Stimulated activated CD8-positive, alpha-beta memory T cell treated with anti-CD3 and anti-CD28 coated beads, Interleukin-2, amount 100 ng/mL, for 1 hour (primary cell): ENCODE measurements at regions not wholly inside any gene's neighbourhood (a gene's known extent, or its start where the extent isn't known, plus 50 kb on each side); places are given as distances from the start of the nearest gene placed in this dataset.

Experiments
- DNase-seq, 2 donors: peaks; one replicate each; pipeline ENCODE4 v3.0.0-alpha.2; 2020; ENCODE audit warnings: low read depth in 2 of 2

DNA sequence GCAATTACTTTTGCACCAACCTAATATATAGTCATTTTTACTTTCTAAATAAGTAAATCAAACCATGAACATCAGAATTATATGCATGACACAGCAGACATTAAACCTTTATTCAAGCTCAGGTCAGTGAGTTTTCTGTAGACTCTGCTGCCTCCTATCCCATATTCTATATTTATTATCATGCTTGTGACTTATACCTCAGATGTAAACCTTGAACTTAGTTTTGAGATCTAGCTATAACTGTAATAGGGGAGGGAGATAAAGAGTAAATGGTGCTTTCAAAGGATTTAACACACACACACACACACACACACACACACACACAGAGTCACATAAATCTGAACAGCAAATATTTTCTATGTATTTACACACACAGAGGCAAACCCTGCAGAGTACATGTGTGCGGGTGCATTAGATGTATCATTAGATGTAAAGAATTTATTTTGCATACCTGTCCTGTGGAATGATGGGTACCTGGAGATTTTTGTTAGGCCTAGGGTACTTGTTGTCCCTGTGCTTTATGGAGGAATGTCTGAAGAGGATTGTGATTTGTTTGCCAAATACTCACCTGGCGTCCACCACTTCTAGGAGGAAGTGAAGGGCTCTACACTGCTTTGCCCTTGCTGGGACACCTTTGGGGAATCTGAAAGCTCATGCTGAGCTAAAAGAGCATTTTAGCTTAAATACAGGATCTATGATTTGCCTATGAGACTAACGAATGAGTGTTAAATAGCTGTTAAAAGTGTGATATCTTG, 521.9 kb downstream of the KLF5 start:
- no peak for DNase-seq

DNA sequence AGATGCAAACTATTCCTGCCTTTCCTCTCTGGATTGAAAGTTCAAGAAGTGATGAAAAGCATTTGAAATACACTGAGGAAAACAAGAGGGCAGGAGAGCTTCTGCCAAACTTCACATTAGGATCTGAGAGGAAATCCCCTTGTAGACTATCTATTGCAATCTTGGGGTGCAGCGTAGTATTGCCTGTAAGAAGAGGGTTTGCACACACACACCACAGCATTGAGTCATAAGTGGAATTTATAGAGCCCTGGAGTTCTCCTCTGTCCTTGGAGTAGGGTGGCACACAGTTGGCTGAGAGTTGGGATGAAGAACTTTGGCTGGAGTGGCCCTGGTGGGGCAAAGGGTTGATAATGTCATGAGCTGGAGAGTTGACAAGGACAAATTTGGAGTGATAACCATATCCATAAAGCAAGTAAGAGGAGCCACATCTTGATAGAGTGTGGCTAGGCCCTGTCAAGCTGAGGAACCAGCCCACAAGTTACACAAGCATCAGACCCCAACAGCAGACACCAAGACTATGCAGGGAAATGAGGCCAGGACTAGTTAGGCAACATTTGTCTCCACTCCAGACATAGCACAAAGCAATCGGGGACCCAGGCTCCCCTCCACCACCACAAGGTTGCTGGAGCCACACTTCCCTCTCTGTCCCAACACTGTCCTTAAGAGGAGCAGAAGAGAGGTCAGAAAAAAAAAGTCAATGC, 520.9 kb downstream of the KLF5 start:
- DNase-seq, result no peak

GRCh38 chr13:73578251-73578875, 519.6 kb downstream of the KLF5 start:
- DNase-seq, result no peak

DNA sequence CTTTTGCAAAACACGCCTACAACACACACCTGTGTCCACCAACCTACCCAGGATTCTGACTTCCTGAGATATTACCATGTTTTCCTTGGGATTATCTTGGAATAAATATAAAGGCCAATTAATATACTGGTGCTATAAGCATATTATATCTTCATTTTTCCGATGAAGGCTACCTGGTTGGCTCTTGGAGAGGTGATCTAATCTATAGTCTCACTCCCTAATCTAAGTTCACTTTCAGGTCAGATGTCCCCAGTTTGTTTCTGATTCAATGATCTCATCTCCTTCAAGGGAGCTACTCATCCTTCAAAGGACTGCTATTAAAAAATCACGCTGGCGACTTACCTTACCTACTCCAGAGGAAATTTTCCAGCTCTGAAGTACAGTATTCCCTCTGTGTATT, 517.5 kb downstream of the KLF5 start:
- DNase-seq, result no peak

DNA sequence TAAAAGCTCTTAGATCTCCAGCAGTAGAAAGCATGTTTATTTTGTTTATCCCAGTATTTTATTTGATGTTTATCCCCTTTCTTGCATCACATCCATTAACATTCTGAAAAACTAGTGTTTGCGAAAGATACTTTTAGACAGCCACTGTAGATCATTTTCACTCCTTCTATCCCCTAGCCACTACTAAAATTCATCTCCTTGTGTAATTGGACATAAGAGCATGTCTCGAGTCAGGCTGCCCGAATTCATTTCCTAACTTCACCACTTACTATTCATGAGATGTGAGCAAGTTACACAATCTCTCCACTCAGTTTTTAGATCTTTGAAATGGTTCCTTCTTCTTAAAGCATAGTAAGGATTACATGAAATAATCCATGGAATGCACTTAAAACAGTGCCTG, 514.0 kb downstream of the KLF5 start:
- no peak for DNase-seq

- no peak for DNase-seq
These were observed 512.6 kb downstream of the KLF5 start for GRCh38 chr13:73571376-73571775.

DNA sequence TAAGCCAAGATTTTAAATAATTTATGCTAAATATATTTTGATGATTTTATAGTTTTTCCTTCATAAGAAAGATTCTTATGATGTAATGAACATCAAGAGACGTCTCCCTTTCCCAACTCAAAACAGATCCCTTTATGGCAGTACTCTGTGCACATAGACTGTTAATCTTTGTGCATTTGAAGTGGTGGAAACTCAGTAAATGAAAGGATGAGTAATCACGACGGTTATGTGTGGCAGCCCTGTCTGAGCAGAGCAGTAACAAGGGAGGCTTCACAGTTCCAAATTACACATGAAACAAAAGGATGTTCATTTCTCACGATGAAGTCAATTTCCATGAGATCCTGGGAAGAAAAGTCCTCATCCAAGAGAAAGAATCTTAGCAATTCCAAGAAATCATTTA, 498.1 kb downstream of the KLF5 start:
- DNase-seq, result no peak

- no peak for DNase-seq
These were observed 497.3 kb downstream of the KLF5 start for GRCh38 chr13:73556128-73556527.

GRCh38 chr13:73551736-73552135, 492.9 kb downstream of the KLF5 start:
- DNase-seq, result no peak

- no peak for DNase-seq
These were observed 490.9 kb downstream of the KLF5 start for GRCh38 chr13:73549717-73550116.

DNA sequence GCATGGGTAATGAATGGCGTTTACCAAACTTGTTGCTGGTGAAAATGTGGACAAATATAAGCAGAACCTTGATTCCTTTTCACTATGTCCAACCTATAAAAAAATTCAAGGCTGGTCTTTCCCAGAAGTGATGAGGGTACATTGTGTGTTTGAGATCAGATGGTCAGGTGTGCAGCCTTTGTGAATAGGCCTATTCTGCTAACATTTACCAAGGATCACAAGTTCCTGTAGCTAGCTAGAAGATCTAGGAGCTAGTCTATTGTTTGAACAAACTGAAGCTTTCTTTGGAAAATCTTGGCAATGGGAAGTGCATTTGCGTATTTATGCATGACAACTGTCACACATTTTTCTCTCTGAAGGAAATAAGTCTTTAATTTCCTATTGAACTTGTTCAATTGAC, 489.6 kb downstream of the KLF5 start:
- no peak for DNase-seq

GRCh38 chr13:73547239-73547638, 488.4 kb downstream of the KLF5 start:
- DNase-seq, result no peak

- DNase-seq, result no peak
These were observed 485.4 kb downstream of the KLF5 start for GRCh38 chr13:73544175-73544574.

- no peak for DNase-seq
These were observed 483.6 kb downstream of the KLF5 start for GRCh38 chr13:73542446-73542845.

GRCh38 chr13:73536865-73537264, 478.1 kb downstream of the KLF5 start:
- DNase-seq, result no peak

GRCh38 chr13:73535341-73535740, 476.5 kb downstream of the KLF5 start:
- DNase-seq, result no peak

DNA sequence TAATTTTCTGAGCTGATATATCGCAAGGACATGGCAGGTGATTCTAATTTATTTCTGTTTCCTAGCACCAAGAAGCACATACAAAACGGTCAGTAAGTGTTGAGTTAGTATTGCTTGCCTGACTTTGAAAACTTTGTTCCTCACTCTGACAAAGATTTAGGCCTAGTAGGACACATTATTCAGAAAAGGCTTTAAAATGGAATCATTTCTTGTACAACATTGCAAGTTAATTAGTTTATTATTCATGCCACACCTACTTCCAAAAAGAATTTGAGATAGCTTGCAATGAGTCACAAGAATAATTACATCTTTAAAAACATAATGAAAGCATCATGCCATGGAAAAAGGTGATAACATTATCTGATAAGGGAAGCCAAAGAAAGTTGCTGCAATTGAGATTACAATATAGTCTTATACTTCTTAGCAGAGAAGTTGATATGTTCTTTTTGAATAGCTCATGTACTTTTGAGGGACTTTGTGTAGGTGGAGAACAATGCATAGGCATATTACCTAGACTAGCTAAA, 474.2 kb downstream of the KLF5 start:
- DNase-seq, result no peak

DNA sequence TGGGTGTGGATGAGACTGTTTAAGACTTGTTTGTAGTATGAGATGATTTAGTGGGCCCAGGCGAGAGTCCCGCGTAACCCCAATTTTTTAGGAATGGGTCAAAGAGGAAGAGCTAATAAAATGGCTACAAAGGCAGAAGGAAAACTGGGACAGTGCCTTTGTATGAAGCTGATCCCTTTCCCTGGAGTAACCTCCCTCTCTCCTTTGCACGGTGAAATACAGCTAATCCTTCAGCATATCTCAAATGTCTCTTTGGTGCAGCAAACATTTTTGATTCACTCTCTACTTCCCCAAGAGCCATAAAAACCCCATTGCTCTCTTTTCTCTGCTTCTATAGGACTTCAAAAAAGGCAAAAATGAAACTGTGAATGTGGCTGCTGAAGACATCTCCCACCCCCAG, 473.8 kb downstream of the KLF5 start:
- no peak for DNase-seq

GRCh38 chr13:73531014-73531413, 472.2 kb downstream of the KLF5 start:
- DNase-seq, result no peak

GRCh38 chr13:73522937-73523336, 464.1 kb downstream of the KLF5 start:
- DNase-seq, result no peak

GRCh38 chr13:73521985-73522524, 463.2 kb downstream of the KLF5 start:
- no peak for DNase-seq

DNA sequence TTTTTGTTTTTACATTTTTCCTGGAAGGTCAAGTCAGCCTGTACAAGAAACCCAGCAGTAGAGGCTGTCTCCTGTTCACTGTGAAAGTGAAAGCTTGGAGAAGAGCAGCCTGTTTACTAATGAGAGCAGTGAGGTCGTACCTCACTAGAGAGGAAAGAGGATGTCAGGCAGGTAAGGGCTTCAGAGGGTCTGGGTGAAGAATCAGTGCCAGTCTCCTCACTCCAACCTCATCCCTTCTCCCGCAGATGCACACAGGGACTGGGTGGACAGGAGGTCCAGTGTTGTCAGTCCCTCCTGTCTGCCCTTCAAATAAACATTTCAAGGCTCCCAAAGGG, 462.5 kb downstream of the KLF5 start:
- DNase-seq, result no peak
